SK-N-SH treated with all-trans-retinoic acid at 6 μM for 48 hours (cell line): ENCODE measurements at regions not wholly inside any gene's neighbourhood (a gene's known extent, or its start where the extent isn't known, plus 50 kb on each side); places are given as distances from the start of the nearest gene placed in this dataset.
"Not testable (repeated sequence)": the region's sequence is repeated elsewhere in the genome, so short reads cannot be mapped to it uniquely, and the experiment has no call there.

Experiments
- ATAC-seq: fragments of 200-7000 bp; cut with Tn5 transposase; 3 replicates; pipeline ENCODE4 v1.9.1; 2020; ENCODE audit warnings: mild to moderate bottlenecking, moderate library complexity
- ARNTL ChIP-seq: fragments of 450-650 bp; formaldehyde crosslinking; IDR thresholded peaks from 2 replicates; pipeline ENCODE4 v1.5.0; 2020; ENCODE audit warnings: low read depth, mild to moderate bottlenecking, moderate library complexity, borderline replicate concordance
- CREB5 ChIP-seq: fragments of 250-450 bp; sonication (Bioruptor Pico); IDR thresholded peaks from 2 replicates; pipeline ENCODE4 v1.5.1; 2020; ENCODE audit warnings: low read depth, mild to moderate bottlenecking, moderate library complexity
- CSRNP3 ChIP-seq: fragments of 250-450 bp; sonication (Bioruptor Pico); IDR thresholded peaks from 2 replicates; pipeline ENCODE4 v1.5.1; 2021; ENCODE audit warnings: mild to moderate bottlenecking, moderate library complexity
- ESRRG ChIP-seq: fragments of 250-450 bp; sonication (Bioruptor Pico); IDR thresholded peaks from 2 replicates; pipeline ENCODE4 v1.6.1; 2021; ENCODE audit warnings: mild to moderate bottlenecking
- OSR1 ChIP-seq: fragments of 250-450 bp; sonication (Bioruptor Pico); IDR thresholded peaks from 2 replicates; pipeline ENCODE4 v1.8.0; 2022; ENCODE audit warnings: moderate library complexity, mild to moderate bottlenecking, inconsistent platforms
- PATZ1 ChIP-seq: fragments of 250-450 bp; sonication (Bioruptor Pico); IDR thresholded peaks from 2 replicates; pipeline ENCODE4 v1.8.0; 2020; ENCODE audit warnings: mild to moderate bottlenecking, moderate library complexity, borderline replicate concordance
- POU6F1 ChIP-seq: fragments of 250-450 bp; sonication (Bioruptor Pico); IDR thresholded peaks from 2 replicates; pipeline ENCODE4 v1.8.0; 2021; ENCODE audit warnings: low read depth, mild to moderate bottlenecking, moderate library complexity, borderline replicate concordance
- RARB ChIP-seq: fragments of 250-450 bp; sonication (Bioruptor Pico); IDR thresholded peaks from 2 replicates; pipeline ENCODE4 v1.8.0; 2021; ENCODE audit warnings: mild to moderate bottlenecking, moderate library complexity
- SNAI2 ChIP-seq: fragments of 250-450 bp; sonication (Bioruptor Pico); IDR thresholded peaks from 2 replicates; pipeline ENCODE4 v1.5.0; 2020; ENCODE audit warnings: mild to moderate bottlenecking, moderate library complexity
- TCF4 ChIP-seq: fragments of 250-450 bp; sonication (Bioruptor Pico); IDR thresholded peaks from 2 replicates; pipeline ENCODE4 v1.8.0; 2021; ENCODE audit warnings: mild to moderate bottlenecking, moderate library complexity, borderline replicate concordance
- TOX ChIP-seq: fragments of 250-450 bp; sonication (Bioruptor Pico); IDR thresholded peaks from 2 replicates; pipeline ENCODE4 v1.8.0; 2021; ENCODE audit warnings: mild to moderate bottlenecking, moderate library complexity, borderline replicate concordance
- TSHZ2 ChIP-seq: fragments of 250-450 bp; sonication (Bioruptor Pico); IDR thresholded peaks from 2 replicates; pipeline ENCODE4 v1.5.0; 2020; ENCODE audit warnings: mild to moderate bottlenecking, moderate library complexity
- ZC3H10 ChIP-seq: fragments of 250-450 bp; sonication (Bioruptor Pico); IDR thresholded peaks from 2 replicates; pipeline ENCODE4 v1.5.1; 2021; ENCODE audit warnings: mild to moderate bottlenecking, moderate library complexity
- ZFP30 ChIP-seq: fragments of 450-650 bp; formaldehyde crosslinking; IDR thresholded peaks from 2 replicates; pipeline ENCODE4 v1.5.0; 2022; ENCODE audit warnings: mild to moderate bottlenecking, moderate library complexity
- ZNF8 ChIP-seq: fragments of 450-650 bp; formaldehyde crosslinking; IDR thresholded peaks from 2 replicates; pipeline ENCODE4 v1.5.0; 2020; ENCODE audit warnings: mild to moderate bottlenecking, moderate library complexity

- no peak for ATAC-seq
- TF ChIP-seq RARB, result no peak
- no peak for TF ChIP-seq PATZ1 (CRISPR knock-in tag)
- TF ChIP-seq SNAI2 (CRISPR knock-in tag), result no peak
- TF ChIP-seq OSR1 (CRISPR knock-in tag), result no peak
- TF ChIP-seq TSHZ2 (CRISPR knock-in tag), result no peak
- TF ChIP-seq ZC3H10, result no peak
- TF ChIP-seq ESRRG (CRISPR knock-in tag), result no peak
- no peak for TF ChIP-seq CREB5
- TF ChIP-seq ARNTL, result no peak
- no peak for TF ChIP-seq POU6F1 (CRISPR knock-in tag)
Measured at GRCh38 chr10:36526033-36526432, 599.4 kb upstream of the ANKRD30A start.

- not testable (repeated sequence) for ATAC-seq
Measured at GRCh38 chr10:36524126-36524525, 601.3 kb upstream of the ANKRD30A start.

GRCh38 chr10:36519909-36520308 lies 605.5 kb upstream of the ANKRD30A start:
- ATAC-seq, result no peak
- TF ChIP-seq ZC3H10 (no peak), CREB5 (no peak), CSRNP3 (CRISPR knock-in tag) (no peak), TOX (CRISPR knock-in tag) (no peak), ARNTL (no peak), ZNF8 (CRISPR knock-in tag) (no peak)

GRCh38 chr10:36516281-36516680 lies 609.1 kb upstream of the ANKRD30A start:
- no peak for TF ChIP-seq ZFP30
- no peak for TF ChIP-seq OSR1 (CRISPR knock-in tag)
- TF ChIP-seq SNAI2 (CRISPR knock-in tag), result no peak
- no peak for TF ChIP-seq TSHZ2 (CRISPR knock-in tag)
- no peak for TF ChIP-seq TCF4
- no peak for TF ChIP-seq ARNTL
- no peak for TF ChIP-seq RARB
- TF ChIP-seq PATZ1 (CRISPR knock-in tag), result no peak

More at GRCh38 chr10:36516281-36516680, 609.1 kb upstream of the ANKRD30A start:
- ATAC-seq, result no peak
